ENCODE measurements at regions not wholly inside any gene's neighbourhood (a gene's known extent, or its start where the extent isn't known, plus 50 kb on each side); places are given as distances from the start of the nearest gene placed in this dataset.

DNA sequence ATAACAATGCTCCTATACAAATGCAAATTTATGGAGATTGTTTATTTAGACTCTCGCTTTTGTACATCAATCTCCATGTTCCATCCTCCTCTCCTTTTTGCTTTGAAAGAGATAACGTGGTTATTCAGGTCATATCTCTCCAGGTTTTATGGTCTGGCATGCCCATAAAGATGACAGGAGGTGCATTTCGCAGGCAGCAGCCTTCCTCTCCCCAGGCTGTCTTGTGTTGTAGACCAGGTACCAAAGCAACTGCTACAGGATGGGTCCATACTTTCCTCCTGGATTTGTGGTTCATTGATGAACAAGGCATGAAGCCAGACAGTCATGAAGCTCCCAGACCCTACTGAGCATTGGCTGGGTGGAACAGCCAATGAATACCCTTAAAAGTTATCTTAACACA lies 400.2 kb upstream of the NPVF start:
- TF ChIP-seq CHD2 (IDR thresholded peaks at IDR 0.05; ENCODE audit: low read length, partially characterized antibody): no peak
- no peak for TF ChIP-seq MYC (IDR thresholded peaks at IDR 0.05; ENCODE audit: borderline replicate concordance, low read length)
- TF ChIP-seq PHF8 (IDR thresholded peaks at IDR 0.05; ENCODE audit: borderline replicate concordance, low read depth): no peak
- TF ChIP-seq, protein P1, sequence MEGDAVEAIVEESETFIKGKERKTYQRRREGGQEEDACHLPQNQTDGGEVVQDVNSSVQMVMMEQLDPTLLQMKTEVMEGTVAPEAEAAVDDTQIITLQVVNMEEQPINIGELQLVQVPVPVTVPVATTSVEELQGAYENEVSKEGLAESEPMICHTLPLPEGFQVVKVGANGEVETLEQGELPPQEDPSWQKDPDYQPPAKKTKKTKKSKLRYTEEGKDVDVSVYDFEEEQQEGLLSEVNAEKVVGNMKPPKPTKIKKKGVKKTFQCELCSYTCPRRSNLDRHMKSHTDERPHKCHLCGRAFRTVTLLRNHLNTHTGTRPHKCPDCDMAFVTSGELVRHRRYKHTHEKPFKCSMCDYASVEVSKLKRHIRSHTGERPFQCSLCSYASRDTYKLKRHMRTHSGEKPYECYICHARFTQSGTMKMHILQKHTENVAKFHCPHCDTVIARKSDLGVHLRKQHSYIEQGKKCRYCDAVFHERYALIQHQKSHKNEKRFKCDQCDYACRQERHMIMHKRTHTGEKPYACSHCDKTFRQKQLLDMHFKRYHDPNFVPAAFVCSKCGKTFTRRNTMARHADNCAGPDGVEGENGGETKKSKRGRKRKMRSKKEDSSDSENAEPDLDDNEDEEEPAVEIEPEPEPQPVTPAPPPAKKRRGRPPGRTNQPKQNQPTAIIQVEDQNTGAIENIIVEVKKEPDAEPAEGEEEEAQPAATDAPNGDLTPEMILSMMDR (IDR thresholded peaks at IDR 0.05): no peak
- no peak for TF ChIP-seq POLR2A (IDR thresholded peaks at IDR 0.05; ENCODE audit: low read length)
- TF ChIP-seq ESRRA (IDR thresholded peaks at IDR 0.05; ENCODE audit: borderline replicate concordance, low read length): no peak

Data from A549 (cell line).